ENCODE measurements at regions not wholly inside any gene's neighbourhood (a gene's known extent, or its start where the extent isn't known, plus 50 kb on each side); places are given as distances from the start of the nearest gene placed in this dataset.

DNA sequence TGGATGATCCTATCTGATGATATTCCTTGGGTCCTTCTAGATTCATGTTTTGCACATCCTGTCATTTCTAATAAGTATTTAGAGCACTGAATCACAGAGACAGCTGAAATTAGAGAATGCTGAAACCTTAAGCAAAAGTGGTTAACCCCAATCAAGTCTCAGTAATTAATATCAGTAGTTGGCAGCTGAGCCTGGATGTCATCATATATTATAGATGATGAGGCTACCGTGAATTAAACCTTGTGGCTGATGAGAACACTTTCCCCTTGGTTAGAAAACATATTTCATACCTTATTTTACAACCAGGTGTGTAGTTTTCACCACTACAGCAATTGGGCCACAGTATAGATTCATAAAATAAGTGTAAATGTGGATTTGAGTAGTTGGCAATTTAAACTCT lies 499.0 kb downstream of the PDGFC start:
- DNase-seq, result no peak
- Histone ChIP-seq H3K9me3 (no peaks in the 10 kb centered on the region), H3K4me3 (no peak overlapping the region), H3K36me3 (ENCODE audit: insufficient read depth in 1 of 2, low read depth in 1 of 2) (no peaks in the 10 kb centered on the region), H3K4me1 (no peaks in the 10 kb centered on the region), H3K27me3 (ENCODE audit: insufficient read depth in 3 of 3, low read length in 2 of 3) (no peaks in the 10 kb centered on the region), H3K27ac (no peak overlapping the region)
- no peak for ATAC-seq
- intact Hi-C loops (cut with DNase I), result loop anchor here (5.0 to 10.0 kb wide), 3 partner anchors 502 to 652 kb away; partner anchors contain the start of gene PDGFC (in 1 of the 2)
- TF ChIP-seq, protein P1, sequence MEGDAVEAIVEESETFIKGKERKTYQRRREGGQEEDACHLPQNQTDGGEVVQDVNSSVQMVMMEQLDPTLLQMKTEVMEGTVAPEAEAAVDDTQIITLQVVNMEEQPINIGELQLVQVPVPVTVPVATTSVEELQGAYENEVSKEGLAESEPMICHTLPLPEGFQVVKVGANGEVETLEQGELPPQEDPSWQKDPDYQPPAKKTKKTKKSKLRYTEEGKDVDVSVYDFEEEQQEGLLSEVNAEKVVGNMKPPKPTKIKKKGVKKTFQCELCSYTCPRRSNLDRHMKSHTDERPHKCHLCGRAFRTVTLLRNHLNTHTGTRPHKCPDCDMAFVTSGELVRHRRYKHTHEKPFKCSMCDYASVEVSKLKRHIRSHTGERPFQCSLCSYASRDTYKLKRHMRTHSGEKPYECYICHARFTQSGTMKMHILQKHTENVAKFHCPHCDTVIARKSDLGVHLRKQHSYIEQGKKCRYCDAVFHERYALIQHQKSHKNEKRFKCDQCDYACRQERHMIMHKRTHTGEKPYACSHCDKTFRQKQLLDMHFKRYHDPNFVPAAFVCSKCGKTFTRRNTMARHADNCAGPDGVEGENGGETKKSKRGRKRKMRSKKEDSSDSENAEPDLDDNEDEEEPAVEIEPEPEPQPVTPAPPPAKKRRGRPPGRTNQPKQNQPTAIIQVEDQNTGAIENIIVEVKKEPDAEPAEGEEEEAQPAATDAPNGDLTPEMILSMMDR (IDR thresholded peaks at IDR 0.05), result no peak
- WGBS, 3 donors, result 33 to 65% (median 39%) methylated on average over 1 of the region's 1 CpG

DNA sequence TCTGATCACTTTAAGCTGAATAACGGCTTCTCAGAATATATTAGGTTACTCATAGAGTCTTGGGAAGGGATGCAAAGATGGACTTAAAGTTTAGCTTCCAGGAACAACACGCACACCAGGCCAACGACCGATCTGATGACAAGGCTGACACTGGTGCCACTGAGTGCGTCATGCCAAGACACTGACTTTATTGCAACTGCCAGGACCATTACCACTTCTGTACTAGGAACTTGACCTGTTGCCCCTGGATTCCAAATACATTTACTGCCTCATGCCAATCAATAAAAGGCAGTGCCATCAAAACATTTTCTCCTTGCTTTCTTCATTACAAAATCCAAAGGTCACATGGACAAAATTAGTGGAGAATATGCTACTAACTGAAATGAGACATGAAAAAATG lies 505.9 kb upstream of the CTSO start:
- no peaks in the 10 kb centered on the region for H3K9me3 ChIP-seq
- WGBS, 3 donors, result 26 to 50% (median 30%) methylated on average over 5 of the region's 5 CpGs
- intact Hi-C loops (cut with DNase I), result no loop called here
- H3K4me3 ChIP-seq, result no peak overlapping the region
- no peaks in the 10 kb centered on the region for H3K36me3 ChIP-seq (ENCODE audit: insufficient read depth in 1 of 2, low read depth in 1 of 2)
- ATAC-seq (no peak), DNase-seq (no peak)
- no peaks in the 10 kb centered on the region for H3K4me1 ChIP-seq
- TF ChIP-seq, protein P1 (IDR thresholded peaks at IDR 0.05), result no peak
- no peaks in the 10 kb centered on the region for H3K27me3 ChIP-seq (ENCODE audit: insufficient read depth in 3 of 3, low read length in 2 of 3)
- H3K27ac ChIP-seq, result no peak overlapping the region

DNA sequence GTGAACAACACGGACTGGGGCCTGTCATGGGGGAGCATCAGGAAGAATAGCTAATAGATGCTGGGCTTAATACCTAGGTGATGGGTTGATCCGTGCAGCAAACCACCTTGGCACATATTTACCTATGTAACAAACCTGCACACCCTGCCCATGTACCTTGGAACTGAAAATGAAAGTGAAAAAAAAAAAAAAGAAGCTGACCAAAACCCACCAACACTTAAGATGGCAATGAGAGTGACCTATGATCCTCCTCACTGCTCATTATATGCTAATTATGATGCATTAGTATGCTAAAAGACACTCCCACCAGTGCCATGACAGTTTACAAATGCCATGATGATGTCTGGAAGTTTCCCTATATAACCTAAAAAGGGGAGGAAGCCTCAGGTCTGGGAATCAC lies 503.2 kb upstream of the CTSO start:
- H3K36me3 ChIP-seq (ENCODE audit: insufficient read depth in 1 of 2, low read depth in 1 of 2), result no peaks in the 10 kb centered on the region
- 87 to 90% (median 90%) methylated on average over 2 of the region's 2 CpGs for WGBS, 3 donors
- TF ChIP-seq, protein P1 (IDR thresholded peaks at IDR 0.05), result no peak

DNA sequence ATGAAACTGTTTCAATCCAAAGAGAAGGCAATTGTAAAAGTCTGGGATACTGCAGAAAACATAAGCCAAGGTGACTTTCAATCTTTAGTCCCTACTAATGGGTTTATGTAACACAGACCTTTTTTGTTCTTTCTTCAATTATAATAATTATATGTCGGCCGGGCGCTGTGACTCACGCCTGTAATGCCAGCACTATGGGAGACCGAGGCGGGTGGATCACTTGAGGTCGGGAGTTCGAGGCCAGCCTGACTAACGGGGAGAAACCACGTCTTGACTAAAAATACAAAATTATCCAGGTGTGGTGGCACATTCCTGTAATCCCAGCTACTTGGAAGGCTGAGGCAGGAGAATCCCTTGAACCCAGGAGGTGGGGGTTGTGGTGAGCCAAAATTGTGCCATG lies 489.8 kb upstream of the CTSO start:
- Histone ChIP-seq H3K27me3 (ENCODE audit: insufficient read depth in 3 of 3, low read length in 2 of 3) (no peaks in the 10 kb centered on the region), H3K4me1 (no peaks in the 10 kb centered on the region), H3K9me3 (no peaks in the 10 kb centered on the region), H3K4me3 (no peak overlapping the region), H3K36me3 (ENCODE audit: insufficient read depth in 1 of 2, low read depth in 1 of 2) (no peaks in the 10 kb centered on the region), H3K27ac (no peak overlapping the region)
- DNase-seq (no peak), ATAC-seq (no peak)
- WGBS, 3 donors, result 92 to 96% (median 94%) methylated on average over 10 of the region's 10 CpGs
- TF ChIP-seq, protein P1 (IDR thresholded peaks at IDR 0.05), result no peak
- intact Hi-C loops (cut with DNase I), result no loop called here

More for the DNA sequence above, 503.2 kb upstream of the CTSO start:
- DNase-seq (no peak), ATAC-seq (no peak)
- no peaks in the 10 kb centered on the region for H3K27me3 ChIP-seq (ENCODE audit: insufficient read depth in 3 of 3, low read length in 2 of 3)
- no peak overlapping the region for H3K4me3 ChIP-seq
- no peaks in the 10 kb centered on the region for H3K9me3 ChIP-seq
- intact Hi-C loops (cut with DNase I), result no loop called here
- no peak overlapping the region for H3K27ac ChIP-seq
- H3K4me1 ChIP-seq, result no peaks in the 10 kb centered on the region

DNA sequence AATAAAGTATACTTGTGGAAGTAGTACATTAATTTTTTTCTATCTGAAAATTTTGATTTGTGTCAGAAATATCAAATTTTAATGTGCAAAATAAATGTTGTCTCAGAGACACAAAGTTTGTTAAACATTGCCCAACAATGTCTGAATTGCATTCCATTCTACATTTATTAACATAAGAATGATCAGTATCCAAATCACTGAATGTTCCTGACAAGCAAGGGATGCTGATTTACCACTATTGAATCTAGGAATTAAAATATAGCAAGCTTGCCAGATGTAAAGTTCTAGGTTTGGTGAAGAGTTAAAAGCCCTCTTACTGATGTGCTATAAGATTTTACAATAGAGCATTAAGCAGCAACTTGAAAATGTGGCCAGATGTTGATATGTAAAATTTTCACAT lies 489.2 kb upstream of the CTSO start:
- no peak overlapping the region for H3K4me3 ChIP-seq
- no peaks in the 10 kb centered on the region for H3K27me3 ChIP-seq (ENCODE audit: insufficient read depth in 3 of 3, low read length in 2 of 3)
- intact Hi-C loops (cut with DNase I), result no loop called here
- TF ChIP-seq, protein P1 (IDR thresholded peaks at IDR 0.05), result no peak
- DNase-seq (no peak), ATAC-seq (no peak)
- H3K27ac ChIP-seq, result no peak overlapping the region
- no peaks in the 10 kb centered on the region for H3K36me3 ChIP-seq (ENCODE audit: insufficient read depth in 1 of 2, low read depth in 1 of 2)
- H3K4me1 ChIP-seq, result no peaks in the 10 kb centered on the region
- no peaks in the 10 kb centered on the region for H3K9me3 ChIP-seq
